ENCODE measurements at regions not wholly inside any gene's neighbourhood (a gene's known extent, or its start where the extent isn't known, plus 50 kb on each side); places are given as distances from the start of the nearest gene placed in this dataset.

- no peak for DNase-seq (ENCODE audit: extremely low read depth, low read depth)
- no peak; the same call in 1 of the 2 replicates for TF ChIP-seq CTCF (IDR thresholded peaks at IDR 0.05; ENCODE audit: low read depth, low read length)
Measured at GRCh38 chr15:37698679-37699078, 235.8 kb upstream of the TMCO5A start.

DNA sequence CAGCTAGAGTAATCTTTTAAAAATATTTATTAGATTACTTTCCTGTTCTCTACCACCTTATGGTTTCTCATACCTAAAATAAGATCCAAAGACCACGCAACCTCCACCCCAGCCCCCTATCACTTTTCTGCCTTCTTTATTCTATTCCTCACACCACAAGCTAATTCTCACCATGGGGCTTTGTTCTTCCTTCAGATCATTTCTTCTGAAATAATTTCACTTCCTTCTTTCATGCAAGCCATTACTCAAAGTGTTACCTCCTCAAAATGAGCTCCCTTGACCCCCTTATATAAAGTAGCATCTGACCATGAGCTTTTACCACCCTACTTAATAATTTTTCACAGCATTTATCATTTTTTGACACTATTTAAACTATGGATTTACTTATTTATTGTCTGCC lies 233.2 kb upstream of the TMCO5A start:
- no peak for TF ChIP-seq CTCF (IDR thresholded peaks at IDR 0.05; ENCODE audit: low read depth, low read length)

GRCh38 chr15:37709669-37710068 lies 224.8 kb upstream of the TMCO5A start:
- no peak for TF ChIP-seq CTCF (IDR thresholded peaks at IDR 0.05; ENCODE audit: low read depth, low read length)
- no peak for DNase-seq (ENCODE audit: extremely low read depth, low read depth)

More for the DNA sequence above, 233.2 kb upstream of the TMCO5A start:
- DNase-seq (ENCODE audit: extremely low read depth, low read depth) = no peak

DNA sequence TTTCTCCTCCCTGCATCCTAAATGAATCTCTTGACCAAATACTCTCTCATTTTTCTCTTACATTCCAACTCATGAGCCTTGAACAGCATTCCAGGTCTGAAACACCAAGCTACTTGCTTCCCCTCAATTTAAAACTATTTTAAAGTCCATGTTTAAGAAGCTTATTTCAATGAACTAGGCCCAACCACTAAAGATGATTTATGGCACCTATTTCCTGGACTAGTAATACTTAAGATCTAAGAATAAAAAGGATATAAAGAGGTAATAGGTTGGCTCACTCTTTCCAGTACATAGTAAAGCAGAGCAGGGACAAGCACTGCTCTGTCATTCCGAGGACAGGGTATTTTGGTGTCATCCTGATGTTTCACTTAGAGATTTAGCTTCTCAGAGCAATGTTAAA lies 219.3 kb upstream of the TMCO5A start:
- no peak for DNase-seq (ENCODE audit: extremely low read depth, low read depth)
- no peak for TF ChIP-seq CTCF (IDR thresholded peaks at IDR 0.05; ENCODE audit: low read depth, low read length)

DNA sequence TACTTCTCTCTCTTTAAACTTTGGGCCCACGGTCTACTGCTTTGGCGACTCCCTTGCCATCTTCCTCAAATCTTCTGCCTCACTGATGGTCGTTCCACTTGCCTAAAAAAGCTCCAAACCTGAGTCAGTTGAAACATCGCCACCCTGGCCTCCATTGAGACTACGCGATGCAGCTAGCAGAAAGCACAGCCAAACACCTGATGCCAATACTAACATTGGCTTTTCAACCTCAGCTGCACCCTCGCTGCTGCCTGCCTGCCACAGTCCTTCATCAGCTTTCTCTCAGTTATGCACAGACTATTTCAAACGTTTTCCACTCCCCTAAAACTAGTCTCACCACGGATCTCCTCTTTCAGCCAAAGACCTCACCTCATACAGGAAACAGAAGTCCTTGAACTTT lies 214.2 kb upstream of the TMCO5A start:
- no peak for TF ChIP-seq CTCF (IDR thresholded peaks at IDR 0.05; ENCODE audit: low read depth, low read length)
- no peak for DNase-seq (ENCODE audit: extremely low read depth, low read depth)

- TF ChIP-seq CTCF (IDR thresholded peaks at IDR 0.05; ENCODE audit: low read depth, low read length) = no peak
- no peak for DNase-seq (ENCODE audit: extremely low read depth, low read depth)
Measured at GRCh38 chr15:37731146-37731746, 203.2 kb upstream of the TMCO5A start.

GRCh38 chr15:37733628-37734027 lies 200.8 kb upstream of the TMCO5A start:
- no peak for TF ChIP-seq CTCF (IDR thresholded peaks at IDR 0.05; ENCODE audit: low read depth, low read length)
- no peak for DNase-seq (ENCODE audit: extremely low read depth, low read depth)

All from AG09319 (cell line).